ENCODE measurements at regions not wholly inside any gene's neighbourhood (a gene's known extent, or its start where the extent isn't known, plus 50 kb on each side); places are given as distances from the start of the nearest gene placed in this dataset.

GRCh38 chr10:36302086-36302485, 660.0 kb upstream of the FZD8 start:
- TF ChIP-seq CTCF (IDR thresholded peaks at IDR 0.05) = no peak
- intact Hi-C loops (cut with DNase I, micrococcal nuclease) = no loop called here
- Histone ChIP-seq H3K4me3 (no peak overlapping the region), H3K9me3 (peaks cover 8% of the 10 kb centered on the region), H3K36me3 (ENCODE audit: low read depth) (no peaks in the 10 kb centered on the region), H3K4me1 (ENCODE audit: low read depth) (no peaks in the 10 kb centered on the region)
- ATAC-seq = no peak
- no peak for DNase-seq

DNA sequence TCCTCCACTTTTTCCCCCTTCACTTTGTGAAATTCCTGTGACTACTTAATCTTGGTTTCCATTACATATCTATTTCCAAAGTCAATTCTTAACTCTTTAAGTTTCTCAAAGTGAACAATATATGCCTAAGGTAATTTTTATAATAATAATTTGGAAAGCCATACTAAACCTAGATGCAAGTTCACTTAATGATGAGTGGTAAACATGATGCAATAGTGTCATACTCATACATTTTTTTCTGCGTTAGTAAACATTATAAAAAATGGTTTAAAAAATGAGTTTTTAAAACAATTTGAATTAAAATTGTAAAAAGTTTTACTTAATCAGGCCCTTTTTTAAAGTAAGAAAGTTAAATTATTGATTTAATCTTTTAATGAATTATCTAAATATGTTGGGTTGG, 659.4 kb upstream of the FZD8 start:
- H3K4me3 ChIP-seq = no peak overlapping the region
- intact Hi-C loops (cut with DNase I, micrococcal nuclease) = no loop called here
- DNase-seq (no peak), ATAC-seq (no peak)
- no peaks in the 10 kb centered on the region for H3K4me1 ChIP-seq (ENCODE audit: low read depth)
- no peak for TF ChIP-seq CTCF (IDR thresholded peaks at IDR 0.05)
- peaks cover 12% of the 10 kb centered on the region for H3K9me3 ChIP-seq
- no peaks in the 10 kb centered on the region for H3K36me3 ChIP-seq (ENCODE audit: low read depth)

GRCh38 chr10:36301139-36301538, 659.0 kb upstream of the FZD8 start:
- DNase-seq (no peak), ATAC-seq (no peak)
- no peak for TF ChIP-seq CTCF (IDR thresholded peaks at IDR 0.05)
- no peak overlapping the region for H3K4me3 ChIP-seq
- H3K4me1 ChIP-seq (ENCODE audit: low read depth) = no peaks in the 10 kb centered on the region
- peaks cover 12% of the 10 kb centered on the region for H3K9me3 ChIP-seq
- intact Hi-C loops (cut with DNase I, micrococcal nuclease) = no loop called here
- H3K36me3 ChIP-seq (ENCODE audit: low read depth) = no peaks in the 10 kb centered on the region

DNA sequence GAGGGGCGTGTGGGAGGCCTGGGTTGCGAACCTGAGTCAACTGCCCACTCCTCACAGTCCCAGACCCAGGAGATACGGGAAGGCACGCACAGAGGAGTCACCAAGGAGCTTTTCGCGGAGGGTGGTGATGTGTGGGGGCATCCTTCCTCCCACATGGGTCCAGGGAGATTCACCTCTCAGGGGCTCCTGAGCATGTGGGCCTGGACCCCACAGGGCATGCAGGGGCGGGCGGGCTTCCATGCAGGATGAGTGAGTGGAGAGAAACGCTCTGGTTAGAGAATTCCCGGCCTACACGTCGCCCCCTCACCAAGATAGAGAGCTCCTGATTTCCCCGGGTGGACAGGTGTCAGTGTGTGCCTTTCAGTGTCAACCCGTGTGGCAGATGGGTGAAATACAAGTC, 641.7 kb upstream of the FZD8 start:
- Histone ChIP-seq H3K4me3 (no peak overlapping the region), H3K36me3 (ENCODE audit: low read depth) (no peaks in the 10 kb centered on the region), H3K4me1 (ENCODE audit: low read depth) (no peaks in the 10 kb centered on the region), H3K9me3 (peaks cover 67% of the 10 kb centered on the region)
- no peak for DNase-seq
- ATAC-seq = no peak
- no peak for TF ChIP-seq CTCF (IDR thresholded peaks at IDR 0.05)
- intact Hi-C loops (cut with DNase I, micrococcal nuclease) = no loop called here

- Histone ChIP-seq H3K9me3 (peaks cover 49% of the 10 kb centered on the region), H3K36me3 (ENCODE audit: low read depth) (no peaks in the 10 kb centered on the region), H3K4me3 (no peak overlapping the region), H3K4me1 (ENCODE audit: low read depth) (no peaks in the 10 kb centered on the region)
- no peak for DNase-seq
- intact Hi-C loops (cut with DNase I, micrococcal nuclease) = no loop called here
- ATAC-seq = no peak
- TF ChIP-seq CTCF (IDR thresholded peaks at IDR 0.05) = no peak
Observed at GRCh38 chr10:36281831-36282331, 639.8 kb upstream of the FZD8 start.

DNA sequence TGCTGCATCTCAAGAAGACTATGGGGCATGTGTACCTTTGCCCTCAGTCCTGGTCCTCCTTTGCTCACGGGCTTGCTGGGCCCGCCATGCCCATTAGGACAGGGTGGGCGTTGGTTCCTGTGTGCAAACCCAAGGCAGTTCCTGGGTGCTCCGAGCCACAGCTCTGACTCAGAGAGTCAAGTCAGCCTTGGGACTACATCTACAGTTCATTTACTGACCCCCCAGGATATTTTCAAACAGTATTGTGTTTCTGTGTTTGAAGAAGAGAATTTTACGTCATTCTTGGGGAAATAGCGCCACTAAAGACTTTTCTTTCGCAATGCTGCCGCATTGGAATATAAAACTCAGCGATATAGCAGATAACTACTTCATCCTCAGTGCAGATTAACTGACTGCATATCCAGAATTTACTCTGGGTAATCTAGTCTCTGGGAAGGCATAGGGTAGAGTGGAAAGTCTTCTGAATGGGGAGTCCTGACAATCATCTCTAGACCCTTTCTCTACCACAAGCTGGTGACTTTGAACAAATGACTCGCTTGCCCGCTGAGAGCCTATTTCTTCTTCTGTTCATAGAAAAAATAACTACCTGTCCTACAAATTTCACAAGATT, 638.9 kb upstream of the FZD8 start:
- ATAC-seq = no peak
- Histone ChIP-seq H3K9me3 (peaks cover 49% of the 10 kb centered on the region), H3K4me1 (ENCODE audit: low read depth) (no peaks in the 10 kb centered on the region), H3K4me3 (no peak overlapping the region), H3K36me3 (ENCODE audit: low read depth) (no peaks in the 10 kb centered on the region)
- no peak for TF ChIP-seq CTCF (IDR thresholded peaks at IDR 0.05)
- DNase-seq = no peak
- intact Hi-C loops (cut with DNase I, micrococcal nuclease) = no loop called here
